Activated T-helper 1 cell treated with anti-CD3 and anti-CD28 coated beads, Interleukin-12 subunit alpha, Interleukin-12 subunit beta, Interleukin-2, Interleukin-4 antibody, amounts not matched to agents 30 ng/mL and 10 ng/mL and 1 ng/mL, durations not matched to agents 14 hours and 24 hours and 36 hours (primary cell): ENCODE measurements at regions not wholly inside any gene's neighbourhood (a gene's known extent, or its start where the extent isn't known, plus 50 kb on each side); places are given as distances from the start of the nearest gene placed in this dataset.
"Not testable (repeated sequence)": the region's sequence is repeated elsewhere in the genome, so short reads cannot be mapped to it uniquely, and the experiment has no call there.

ENCODE experiments used
- DNase-seq: peaks from one replicate; pipeline ENCODE4 v3.0.0; 2021; ENCODE audit warnings: low spot score
- H3K27ac Mint-ChIP-seq: one replicate; pipeline ENCODE4 v1.8.0; 2021; ENCODE audit warnings: mild to moderate bottlenecking, mixed read lengths
- H3K27me3 Mint-ChIP-seq: one replicate; pipeline ENCODE4 v1.8.0; 2022; ENCODE audit warnings: mild to moderate bottlenecking, moderate library complexity, mixed read lengths; ENCODE audit not compliant: insufficient read depth
- H3K36me3 Mint-ChIP-seq: one replicate; pipeline ENCODE4 v1.8.0; 2021; ENCODE audit warnings: low read depth, mixed read lengths
- H3K4me1 Mint-ChIP-seq: one replicate; pipeline ENCODE4 v1.8.0; 2021; ENCODE audit warnings: low read depth, mixed read lengths
- H3K4me3 Mint-ChIP-seq: one replicate; pipeline ENCODE4 v1.8.0; 2021; ENCODE audit warnings: mild to moderate bottlenecking, moderate library complexity, mixed read lengths
- H3K9me3 Mint-ChIP-seq: one replicate; pipeline ENCODE4 v1.8.0; 2021; ENCODE audit warnings: mixed read lengths
- intact Hi-C: fragments of 100-400 bp; cut with micrococcal nuclease; formaldehyde crosslinking; loops from one replicate; pipeline ENCODE4 v1.15.1; 2024

- Mint-ChIP-seq H3K9me3 (no peaks in the 10 kb centered on the region), H3K4me1 (no peaks in the 10 kb centered on the region), H3K4me3 (no peak overlapping the region), H3K27me3 (no peaks in the 10 kb centered on the region), H3K27ac (no peak overlapping the region), H3K36me3 (no peaks in the 10 kb centered on the region)
- intact Hi-C loops = no loop called here
- no peak for DNase-seq
Observed at GRCh38 chr2:194870974-194871535, 786.0 kb upstream of the SLC39A10 start.

- Mint-ChIP-seq H3K27me3 (no peaks in the 10 kb centered on the region), H3K4me1 (no peaks in the 10 kb centered on the region), H3K9me3 (no peaks in the 10 kb centered on the region), H3K36me3 (no peaks in the 10 kb centered on the region), H3K27ac (no peak overlapping the region), H3K4me3 (no peak overlapping the region)
- DNase-seq = no peak
- intact Hi-C loops = no loop called here
Observed at GRCh38 chr2:194867328-194867727, 789.7 kb upstream of the SLC39A10 start.

GRCh38 chr2:194854941-194855340 is 802.1 kb upstream of the SLC39A10 start:
- Mint-ChIP-seq H3K4me1 (no peaks in the 10 kb centered on the region), H3K36me3 (no peaks in the 10 kb centered on the region), H3K9me3 (no peaks in the 10 kb centered on the region), H3K27me3 (no peaks in the 10 kb centered on the region), H3K4me3 (no peak overlapping the region), H3K27ac (no peak overlapping the region)
- no peak for DNase-seq
- intact Hi-C loops = no loop called here

- H3K27ac Mint-ChIP-seq = no peak overlapping the region
- no peaks in the 10 kb centered on the region for H3K4me1 Mint-ChIP-seq
- intact Hi-C loops = no loop called here
- no peaks in the 10 kb centered on the region for H3K36me3 Mint-ChIP-seq
- no peaks in the 10 kb centered on the region for H3K27me3 Mint-ChIP-seq
- H3K4me3 Mint-ChIP-seq = no peak overlapping the region
- H3K9me3 Mint-ChIP-seq = no peaks in the 10 kb centered on the region
- DNase-seq = no peak
Observed at GRCh38 chr2:194842871-194843270, 814.2 kb upstream of the SLC39A10 start.

- H3K4me1 Mint-ChIP-seq, H3K36me3 Mint-ChIP-seq, intact Hi-C loops, H3K27ac Mint-ChIP-seq, H3K27me3 Mint-ChIP-seq, H3K9me3 Mint-ChIP-seq, H3K4me3 Mint-ChIP-seq, DNase-seq: not testable (repeated sequence)
Observed at GRCh38 chr2:194834371-194834770, 822.7 kb upstream of the SLC39A10 start.

- Mint-ChIP-seq H3K27me3 (no peaks in the 10 kb centered on the region), H3K4me3 (no peak overlapping the region), H3K27ac (no peak overlapping the region), H3K9me3 (no peaks in the 10 kb centered on the region), H3K36me3 (no peaks in the 10 kb centered on the region), H3K4me1 (no peaks in the 10 kb centered on the region)
- intact Hi-C loops = no loop called here
- DNase-seq = no peak
Observed at GRCh38 chr2:194826241-194826640, 830.8 kb upstream of the SLC39A10 start.

GRCh38 chr2:194824450-194824849 is 832.6 kb upstream of the SLC39A10 start:
- Mint-ChIP-seq H3K4me3 (no peak overlapping the region), H3K27me3 (no peaks in the 10 kb centered on the region), H3K9me3 (no peaks in the 10 kb centered on the region), H3K4me1 (no peaks in the 10 kb centered on the region), H3K36me3 (no peaks in the 10 kb centered on the region), H3K27ac (no peak overlapping the region)
- no peak for DNase-seq
- intact Hi-C loops = no loop called here

- DNase-seq = no peak
- H3K27me3 Mint-ChIP-seq = no peaks in the 10 kb centered on the region
- H3K27ac Mint-ChIP-seq = no peak overlapping the region
- intact Hi-C loops = no loop called here
- no peaks in the 10 kb centered on the region for H3K36me3 Mint-ChIP-seq
- H3K9me3 Mint-ChIP-seq = no peaks in the 10 kb centered on the region
- no peak overlapping the region for H3K4me3 Mint-ChIP-seq
- no peaks in the 10 kb centered on the region for H3K4me1 Mint-ChIP-seq
Observed at GRCh38 chr2:194822657-194823056, 834.4 kb upstream of the SLC39A10 start.

GRCh38 chr2:194822097-194822496 is 834.9 kb upstream of the SLC39A10 start:
- intact Hi-C loops = no loop called here
- H3K27me3 Mint-ChIP-seq = no peaks in the 10 kb centered on the region
- H3K27ac Mint-ChIP-seq = no peak overlapping the region
- no peak overlapping the region for H3K4me3 Mint-ChIP-seq
- no peaks in the 10 kb centered on the region for H3K9me3 Mint-ChIP-seq
- no peaks in the 10 kb centered on the region for H3K4me1 Mint-ChIP-seq
- H3K36me3 Mint-ChIP-seq = no peaks in the 10 kb centered on the region
- DNase-seq = no peak

GRCh38 chr2:194819367-194819766 is 837.7 kb upstream of the SLC39A10 start:
- no peak overlapping the region for H3K27ac Mint-ChIP-seq
- H3K36me3 Mint-ChIP-seq = no peaks in the 10 kb centered on the region
- no peak overlapping the region for H3K4me3 Mint-ChIP-seq
- H3K9me3 Mint-ChIP-seq = no peaks in the 10 kb centered on the region
- DNase-seq = no peak
- intact Hi-C loops = no loop called here
- no peaks in the 10 kb centered on the region for H3K27me3 Mint-ChIP-seq
- H3K4me1 Mint-ChIP-seq = no peaks in the 10 kb centered on the region

- intact Hi-C loops = no loop called here
- H3K27ac Mint-ChIP-seq = no peak overlapping the region
- no peaks in the 10 kb centered on the region for H3K4me1 Mint-ChIP-seq
- H3K9me3 Mint-ChIP-seq = no peaks in the 10 kb centered on the region
- no peak overlapping the region for H3K4me3 Mint-ChIP-seq
- no peaks in the 10 kb centered on the region for H3K27me3 Mint-ChIP-seq
- H3K36me3 Mint-ChIP-seq = no peaks in the 10 kb centered on the region
- DNase-seq = no peak
Observed at GRCh38 chr2:194815475-194815874, 841.6 kb upstream of the SLC39A10 start.

- H3K4me1 Mint-ChIP-seq = no peaks in the 10 kb centered on the region
Observed at GRCh38 chr2:194802589-194802988, 854.4 kb upstream of the SLC39A10 start.

GRCh38 chr2:194787071-194787470 is 870.0 kb upstream of the SLC39A10 start:
- DNase-seq, H3K27ac Mint-ChIP-seq, H3K4me1 Mint-ChIP-seq, intact Hi-C loops, H3K4me3 Mint-ChIP-seq, H3K36me3 Mint-ChIP-seq, H3K9me3 Mint-ChIP-seq, H3K27me3 Mint-ChIP-seq: not testable (repeated sequence)

More at GRCh38 chr2:194802589-194802988, 854.4 kb upstream of the SLC39A10 start:
- Mint-ChIP-seq H3K9me3 (no peaks in the 10 kb centered on the region), H3K27ac (no peak overlapping the region), H3K4me3 (no peak overlapping the region), H3K27me3 (no peaks in the 10 kb centered on the region), H3K36me3 (no peaks in the 10 kb centered on the region)
- no peak for DNase-seq
- intact Hi-C loops = no loop called here

GRCh38 chr2:194771394-194771793 is 885.6 kb upstream of the SLC39A10 start:
- H3K27ac Mint-ChIP-seq, H3K27me3 Mint-ChIP-seq, H3K9me3 Mint-ChIP-seq, H3K36me3 Mint-ChIP-seq, H3K4me3 Mint-ChIP-seq, H3K4me1 Mint-ChIP-seq, intact Hi-C loops, DNase-seq: not testable (repeated sequence)
